Pons (tissue), 1 donor: ENCODE measurements at regions not wholly inside any gene's neighbourhood (a gene's known extent, or its start where the extent isn't known, plus 50 kb on each side); places are given as distances from the start of the nearest gene placed in this dataset.

ENCODE experiments used
- DNase-seq: peaks from one replicate; pipeline ENCODE4 v3.0.0-alpha.2; 2016; ENCODE audit warnings: low spot score

- DNase-seq, result no peak
These were observed 189.7 kb downstream of the MIAT start for GRCh38 chr22:26847046-26847445.

DNA sequence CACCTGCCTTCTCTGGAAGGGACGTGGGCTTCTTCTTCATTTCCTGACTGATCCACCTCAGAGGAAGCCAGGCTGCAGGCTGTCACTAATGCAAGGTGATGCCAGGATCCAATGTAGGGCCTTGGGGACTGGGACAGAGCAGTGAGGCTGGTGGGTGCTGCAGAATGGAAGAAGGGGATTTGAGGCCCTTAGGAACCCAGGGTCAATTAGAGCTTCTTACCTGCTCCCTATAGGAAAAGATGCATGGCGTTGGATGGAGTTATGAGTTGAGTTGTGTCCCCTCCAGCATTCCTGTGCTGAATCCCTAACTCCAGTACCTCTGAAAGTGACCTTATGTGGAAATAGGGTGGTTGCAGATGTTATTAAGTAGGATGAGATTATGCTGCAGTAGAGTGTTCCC, 190.4 kb downstream of the MIAT start:
- DNase-seq, result no peak

DNA sequence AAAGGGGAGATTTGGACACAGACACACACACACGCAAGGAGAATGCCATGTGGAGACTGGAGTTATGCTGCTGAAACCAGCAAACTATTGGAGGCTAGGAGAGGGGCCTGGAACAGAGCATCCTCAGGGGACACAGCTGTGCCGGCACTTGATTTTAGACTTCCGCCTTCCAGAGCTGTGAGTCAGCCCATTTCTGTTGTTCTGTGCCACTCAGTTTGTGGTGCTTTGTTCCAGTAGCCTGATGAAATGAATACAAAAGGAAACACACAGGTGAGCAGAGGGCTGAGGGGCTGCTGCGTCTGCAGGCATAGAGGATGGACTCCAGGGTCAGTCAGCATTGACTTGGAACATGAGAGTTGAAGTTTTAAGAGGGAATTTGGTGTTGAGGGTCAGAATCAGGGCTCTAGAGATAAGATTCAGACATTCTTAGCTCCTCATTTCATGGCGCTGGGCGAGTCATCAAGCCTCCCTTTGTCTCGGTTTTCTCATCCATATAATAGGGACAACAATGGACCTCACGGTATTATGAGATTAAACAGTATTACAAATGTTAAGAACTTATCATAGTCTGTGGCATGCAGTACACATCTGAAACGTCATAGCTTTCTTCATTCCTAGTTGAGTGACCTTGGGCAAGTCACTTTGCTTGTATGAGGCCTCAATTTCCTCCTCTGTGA, 191.0 kb downstream of the MIAT start:
- DNase-seq, result no peak

GRCh38 chr22:26849575-26849974, 192.2 kb downstream of the MIAT start:
- DNase-seq, result no peak

- DNase-seq, result no peak
These were observed 193.7 kb downstream of the MIAT start for GRCh38 chr22:26851125-26851524.

- no peak for DNase-seq
These were observed 194.8 kb downstream of the MIAT start for GRCh38 chr22:26852176-26852575.

GRCh38 chr22:26853071-26853470, 195.7 kb downstream of the MIAT start:
- no peak for DNase-seq

GRCh38 chr22:26853495-26853894, 196.1 kb downstream of the MIAT start:
- DNase-seq, result no peak

DNA sequence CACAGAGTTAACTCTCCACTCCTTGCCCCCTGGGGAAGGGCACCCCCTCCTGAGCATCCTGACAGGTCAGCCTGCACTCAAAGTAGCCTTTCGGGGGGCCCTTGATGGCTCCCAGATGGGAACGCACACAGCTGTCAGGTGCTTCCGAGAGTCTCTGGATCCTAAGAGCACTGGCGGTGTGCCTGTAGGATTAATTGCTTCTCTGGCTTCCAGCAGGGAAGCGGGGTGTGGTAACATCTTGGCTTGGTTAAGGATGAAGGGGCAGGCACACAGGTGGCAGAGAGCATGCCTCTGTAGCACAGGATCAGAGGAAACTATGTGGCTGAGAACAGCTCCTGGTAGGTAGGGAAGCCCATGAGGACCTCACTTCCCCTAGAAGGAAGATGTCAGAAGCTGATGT, 199.8 kb downstream of the MIAT start:
- DNase-seq, result no peak

DNA sequence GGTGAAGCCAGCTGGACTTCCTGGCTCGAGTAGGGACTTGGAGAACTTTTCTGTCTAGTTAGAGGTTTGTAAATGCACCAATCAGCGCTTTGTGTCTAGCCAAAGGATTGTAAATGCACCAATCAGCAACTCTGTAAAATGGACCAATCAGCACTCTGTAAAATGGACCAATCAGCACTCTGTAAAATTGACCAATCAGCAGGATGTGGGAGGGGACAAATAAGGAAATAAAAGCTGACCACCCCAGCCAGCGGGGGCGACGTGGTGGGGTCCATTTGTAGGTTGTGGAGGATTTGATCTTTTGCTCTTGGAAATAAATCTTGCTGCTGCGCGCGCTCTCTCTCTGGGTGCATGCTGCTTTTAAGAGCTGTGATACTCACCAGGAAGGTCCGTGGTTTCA, 202.9 kb downstream of the MIAT start:
- no peak for DNase-seq

GRCh38 chr22:26865021-26865420, 207.6 kb downstream of the MIAT start:
- no peak for DNase-seq

DNA sequence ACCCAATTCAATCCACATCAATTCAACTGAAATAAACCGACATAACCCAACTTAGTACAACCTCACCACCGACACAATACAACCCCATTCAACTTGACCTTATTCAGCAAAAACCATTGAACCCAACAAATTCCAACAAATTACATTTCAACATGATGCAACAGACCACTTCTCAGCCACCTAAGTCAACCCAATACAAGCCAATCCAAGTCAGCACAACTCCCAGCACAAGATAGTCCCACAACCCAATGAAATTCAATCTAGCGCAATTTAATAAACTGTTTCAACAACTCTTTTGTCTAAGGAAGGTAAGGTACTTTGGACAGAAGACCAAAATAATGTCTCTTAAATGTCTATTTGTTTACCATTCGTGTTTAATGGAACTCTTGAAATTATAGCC, 226.0 kb downstream of the MIAT start:
- DNase-seq, result no peak

GRCh38 chr22:26884921-26885320, 227.5 kb downstream of the MIAT start:
- no peak for DNase-seq

- DNase-seq, result no peak
These were observed 228.3 kb downstream of the MIAT start for GRCh38 chr22:26885441-26886261.

DNA sequence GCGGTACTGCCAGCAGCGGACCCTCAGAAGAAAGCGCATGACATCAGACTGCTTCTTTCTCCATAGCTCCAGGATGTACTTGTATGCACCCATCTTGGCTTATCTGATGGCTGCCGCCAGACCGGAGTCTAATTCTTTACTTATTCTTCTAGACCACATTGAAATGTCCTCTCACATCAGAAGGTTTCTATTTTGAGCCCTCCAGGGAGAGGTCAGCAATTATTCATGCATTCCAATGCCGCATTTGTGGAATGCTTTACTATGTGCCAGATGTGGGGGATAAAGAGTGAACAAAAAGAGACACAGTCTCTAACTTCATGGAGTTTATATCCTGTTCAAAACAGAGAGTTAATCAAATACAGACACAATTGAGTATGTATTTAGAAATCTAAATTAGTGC, 230.1 kb downstream of the MIAT start:
- no peak for DNase-seq

DNA sequence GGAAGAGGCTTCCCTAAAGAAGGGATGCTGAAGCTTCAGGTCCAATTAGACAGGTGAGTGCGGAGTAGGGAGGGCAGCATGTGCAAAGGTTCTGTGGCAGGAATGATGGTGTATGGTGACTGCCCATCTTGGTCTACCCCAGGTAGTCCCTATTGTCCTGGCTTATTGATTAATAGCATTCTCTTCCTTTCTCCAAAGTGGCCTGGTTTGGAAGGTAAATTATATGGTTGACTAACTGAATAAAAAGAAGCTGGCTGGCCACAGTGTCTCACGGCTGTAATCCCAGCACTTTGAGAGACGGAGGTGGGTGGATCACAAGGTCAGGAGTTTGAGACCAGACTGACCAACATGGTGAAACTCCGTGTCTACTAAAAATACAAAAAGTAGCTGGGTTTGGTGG, 230.5 kb downstream of the MIAT start:
- DNase-seq, result no peak

DNA sequence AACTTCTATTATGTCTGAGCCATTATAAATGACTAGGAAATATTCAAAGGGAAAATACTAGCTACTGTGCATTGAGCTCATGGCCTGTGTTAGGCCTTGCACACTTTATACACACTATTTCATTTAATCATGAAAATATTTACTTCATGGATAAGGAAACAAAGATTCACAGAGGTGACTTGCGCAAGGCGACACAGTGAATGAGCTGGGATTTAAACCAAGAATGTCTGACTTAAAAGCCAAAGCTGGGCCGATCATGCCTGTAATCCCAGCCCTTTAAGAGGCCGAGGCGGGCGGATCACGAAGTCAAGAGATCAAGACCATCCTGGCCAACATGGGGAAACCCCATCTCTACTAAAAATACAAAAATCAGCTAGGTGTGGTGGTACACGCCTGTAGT, 231.5 kb downstream of the MIAT start:
- DNase-seq, result no peak

- DNase-seq, result no peak
These were observed 232.4 kb downstream of the MIAT start for GRCh38 chr22:26889802-26890201.

- no peak for DNase-seq
These were observed 233.5 kb downstream of the MIAT start for GRCh38 chr22:26890870-26891269.

DNA sequence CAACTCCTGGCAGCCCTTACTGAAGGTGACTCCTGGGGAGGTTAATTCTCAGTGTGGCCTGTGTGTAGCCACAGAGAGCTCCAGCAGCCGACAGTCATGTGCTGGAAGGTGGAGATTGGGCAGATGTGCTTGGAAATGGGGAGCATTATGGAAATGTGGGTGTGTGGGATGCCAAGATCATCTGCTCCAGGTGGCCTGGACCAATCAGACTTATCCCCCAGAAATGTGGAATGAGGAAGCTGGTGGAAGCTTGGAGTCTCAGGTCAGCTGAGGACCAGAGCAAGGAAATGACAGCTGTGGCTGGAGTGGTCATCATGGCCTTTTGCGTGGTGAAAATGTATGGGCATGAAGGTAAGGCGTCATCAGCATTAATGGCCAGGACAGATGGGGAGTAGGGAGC, 234.0 kb downstream of the MIAT start:
- DNase-seq, result no peak

- DNase-seq, result no peak
These were observed 235.0 kb downstream of the MIAT start for GRCh38 chr22:26892166-26893041.

- no peak for DNase-seq
These were observed 236.1 kb downstream of the MIAT start for GRCh38 chr22:26893173-26894110.
